H1 (cell line): ENCODE measurements at regions not wholly inside any gene's neighbourhood (a gene's known extent, or its start where the extent isn't known, plus 50 kb on each side); places are given as distances from the start of the nearest gene placed in this dataset.

Source experiments
- CTCF ChIA-PET: fragments of 300-600 bp; sonication (Branson Sonifier 250); formaldehyde crosslinking; loops from one replicate; lab custom pipeline; 2021; ENCODE audit not compliant: partially characterized antibody; lab: Charles Lee
- POLR2A ChIA-PET: fragments of 300-600 bp; sonication (Branson Sonifier 250); formaldehyde crosslinking; loops from one replicate; lab custom pipeline; 2021; ENCODE audit warnings: inconsistent platforms; ENCODE audit not compliant: partially characterized antibody; lab: Charles Lee
- DNase-seq, 2 experiments: peaks; one replicate each; pipeline versions ENCODE4 v3.0.0 to v3.0.0-alpha.2; 2010 to 2022; ENCODE audit warnings: low spot score in 2 of 2, low read depth in 1 of 2, mixed read lengths in 1 of 2
- FAIRE-seq: peaks from 2 replicates; lab custom pipeline; 2011; peaks lifted over from hg19 to GRCh38; lab: Jason Lieb, UNC
- H2AFZ ChIP-seq: 2 replicates; pipeline ENCODE4 v1.8.1; 2012; ENCODE audit warnings: low read length, inconsistent platforms
- H2AK5ac ChIP-seq: 2 replicates; pipeline ENCODE4 v1.6.1; 2013; ENCODE audit warnings: low read depth, low read length
- H2BK120ac ChIP-seq: replicated peaks from 2 replicates; pipeline ENCODE3; 2013; ENCODE audit warnings: low read depth, low read length, inconsistent platforms
- H2BK12ac ChIP-seq: 2 replicates; pipeline ENCODE4 v1.6.1; 2013; ENCODE audit warnings: low read depth, low read length
- H2BK15ac ChIP-seq: 2 replicates; pipeline ENCODE4 v1.6.1; 2013; ENCODE audit warnings: low read length
- H2BK20ac ChIP-seq: 2 replicates; pipeline ENCODE4 v1.6.1; 2013; ENCODE audit warnings: low read length
- H2BK5ac ChIP-seq: 2 replicates; pipeline ENCODE4 v1.6.1; 2013; ENCODE audit warnings: low read depth, low read length
- H3K14ac ChIP-seq: 2 replicates; pipeline ENCODE4 v1.6.1; 2013; ENCODE audit warnings: inconsistent platforms; ENCODE audit not compliant: insufficient read length
- H3K18ac ChIP-seq: 2 replicates; pipeline ENCODE4 v1.6.1; 2013; ENCODE audit warnings: low read length; ENCODE audit errors: extremely low read depth
- H3K23ac ChIP-seq: 2 replicates; pipeline ENCODE4 v1.6.1; 2013; ENCODE audit warnings: inconsistent platforms; ENCODE audit not compliant: insufficient read length
- H3K23me2 ChIP-seq: 2 replicates; pipeline ENCODE4 v1.6.1; 2013; ENCODE audit warnings: low read depth, low read length
- H3K27ac ChIP-seq: 2 replicates; pipeline ENCODE4 v1.6.1; 2011; ENCODE audit warnings: low read depth, low read length, inconsistent platforms
- H3K27me3 ChIP-seq, 4 experiments: replicated peaks in 1 of 4; 1 replicate in 1 of 4; 2 replicates in 3 of 4; pipeline versions ENCODE4 v1.6.1 to v1.8.1; 2011 to 2013; ENCODE audit warnings: low read length in 3 of 4, mild to moderate bottlenecking in 3 of 4, inconsistent platforms in 2 of 4, mixed read lengths in 2 of 4, moderate library complexity in 1 of 4; ENCODE audit not compliant: control insufficient read depth in 3 of 4, insufficient read depth in 3 of 4; ENCODE audit errors: extremely low read depth in 1 of 4
- H3K36me3 ChIP-seq, 4 experiments: 2 replicates each; pipeline versions ENCODE4 v1.6.1 to v1.8.1; 2011 to 2013; ENCODE audit warnings: mild to moderate bottlenecking in 4 of 4, low read length in 3 of 4, moderate library complexity in 2 of 4, control low read depth in 1 of 4, inconsistent platforms in 1 of 4; ENCODE audit not compliant: insufficient read depth in 4 of 4, control insufficient read depth in 2 of 4
- H3K4ac ChIP-seq: replicated peaks from 2 replicates; pipeline ENCODE3; 2013; ENCODE audit warnings: low read length, low read depth, mixed read lengths, inconsistent platforms; ENCODE audit not compliant: insufficient read length
- H3K4me1 ChIP-seq, 4 experiments: replicated peaks in 1 of 4; 1 replicate in 1 of 4; 2 replicates in 3 of 4; pipeline versions ENCODE4 v1.6.1 to v1.8.1; 2011 to 2013; ENCODE audit warnings: low read length in 3 of 4, inconsistent platforms in 2 of 4, mixed read lengths in 1 of 4; ENCODE audit not compliant: insufficient read depth in 4 of 4, control insufficient read depth in 3 of 4
- H3K4me2 ChIP-seq, 2 experiments: 2 replicates each; pipeline versions ENCODE4 v1.6.1 to v1.8.1; 2011 to 2013; ENCODE audit warnings: low read depth in 2 of 2, low read length in 2 of 2, control low read depth in 1 of 2, inconsistent platforms in 1 of 2, mild to moderate bottlenecking in 1 of 2; ENCODE audit not compliant: insufficient read depth in 1 of 2
- H3K4me3 ChIP-seq, 4 experiments: fragments of 200-600, 300-600 bp in 1 of 4; sonication (generic), shearing (Covaris generic), sonication (Bioruptor Twin) in 1 of 4; 2 replicates each; pipeline versions ENCODE4 v1.5.1 to v1.8.1; 2011 to 2016; ENCODE audit warnings: low read length in 4 of 4, low read depth in 3 of 4, control low read depth in 2 of 4, inconsistent platforms in 2 of 4, mild to moderate bottlenecking in 2 of 4, mixed read lengths in 1 of 4, moderate library complexity in 1 of 4; ENCODE audit not compliant: insufficient read depth in 2 of 4; ENCODE audit errors: extremely low read depth in 1 of 4
- H3K56ac ChIP-seq: replicated peaks from 2 replicates; pipeline ENCODE3; 2013; ENCODE audit warnings: low read depth, mild to moderate bottlenecking, mixed read lengths, low read length, inconsistent platforms; ENCODE audit not compliant: insufficient read length
- H3K79me1 ChIP-seq: 2 replicates; pipeline ENCODE4 v1.6.1; 2013; ENCODE audit warnings: low read depth, low read length, control low read depth
- H3K79me2 ChIP-seq, 2 experiments: 2 replicates each; pipeline versions ENCODE4 v1.6.1 to v1.8.1; 2012 to 2013; ENCODE audit warnings: low read length in 2 of 2, mild to moderate bottlenecking in 2 of 2, inconsistent platforms in 1 of 2; ENCODE audit not compliant: insufficient read depth in 2 of 2, control insufficient read depth in 1 of 2
- H3K9ac ChIP-seq, 4 experiments: replicated peaks in 1 of 4; 1 replicate in 1 of 4; 2 replicates in 3 of 4; pipeline versions ENCODE4 v1.6.1 to v1.8.1; 2011 to 2013; ENCODE audit warnings: low read depth in 3 of 4, low read length in 3 of 4, control low read depth in 2 of 4, mild to moderate bottlenecking in 2 of 4, moderate library complexity in 2 of 4, inconsistent platforms in 1 of 4; ENCODE audit errors: extremely low read depth in 1 of 4
- H3K9me3 ChIP-seq, 2 experiments: 2 replicates each; pipeline versions ENCODE4 v1.6.1 to v1.8.1; 2012 to 2013; ENCODE audit warnings: mild to moderate bottlenecking in 2 of 2, moderate library complexity in 2 of 2, control low read depth in 1 of 2, inconsistent platforms in 1 of 2, low read depth in 1 of 2, low read length in 1 of 2, mixed read lengths in 1 of 2; ENCODE audit not compliant: insufficient read depth in 2 of 2
- H4K20me1 ChIP-seq, 2 experiments: replicated peaks in 1 of 2; 2 replicates each; pipeline versions ENCODE3 to v1.8.1; 2011 to 2013; ENCODE audit warnings: inconsistent platforms in 2 of 2, low read length in 2 of 2, mild to moderate bottlenecking in 1 of 2; ENCODE audit not compliant: insufficient read depth in 2 of 2, control insufficient read depth in 1 of 2
- H4K5ac ChIP-seq: 2 replicates; pipeline ENCODE4 v1.6.1; 2013; ENCODE audit warnings: low read length, low read depth, mixed read lengths, inconsistent platforms; ENCODE audit not compliant: insufficient read length
- H4K8ac ChIP-seq: 2 replicates; pipeline ENCODE4 v1.8.0; 2013; ENCODE audit warnings: mild to moderate bottlenecking, moderate library complexity, low read length, inconsistent platforms; ENCODE audit not compliant: insufficient read depth; ENCODE audit errors: extremely low read depth
- H4K91ac ChIP-seq: replicated peaks from 2 replicates; pipeline ENCODE3; 2013; ENCODE audit warnings: low read length, mixed read lengths, inconsistent platforms; ENCODE audit not compliant: insufficient read length
- ATF3 ChIP-seq: IDR thresholded peaks from 2 replicates; pipeline ENCODE4 v1.6.1; 2011; ENCODE audit warnings: low read depth, mild to moderate bottlenecking, low read length; ENCODE audit not compliant: insufficient read depth
- EGR1 ChIP-seq: IDR thresholded peaks from 2 replicates; pipeline ENCODE4 v1.6.1; 2011; ENCODE audit warnings: low read depth, low read length, borderline replicate concordance
- JUN ChIP-seq: IDR thresholded peaks from 2 replicates; pipeline ENCODE4 v1.6.1; 2011; ENCODE audit warnings: low read depth, mild to moderate bottlenecking, improper control_type of control experiment, low read length
- JUND ChIP-seq: IDR thresholded peaks from 2 replicates; pipeline ENCODE4 v1.6.1; 2011; ENCODE audit warnings: mild to moderate bottlenecking, improper control_type of control experiment, low read length
- KDM5A ChIP-seq: fragments of 200-600 bp; IDR thresholded peaks from 2 replicates; pipeline ENCODE4 v1.7.1; 2012; ENCODE audit warnings: mild to moderate bottlenecking, low read length, inconsistent platforms, mixed read lengths
- PHF8 ChIP-seq: fragments of 200-600 bp; sonication (generic); conservative IDR thresholded peaks from 2 replicates; pipeline ENCODE4 v1.7.1; 2012; ENCODE audit warnings: low read depth, mild to moderate bottlenecking, inconsistent platforms, low read length, moderate library complexity
- RAD21 ChIP-seq, 2 experiments: IDR thresholded peaks in 1 of 2; conservative IDR thresholded peaks in 1 of 2; 2 replicates each; pipeline ENCODE4 v1.6.1; 2011; ENCODE audit warnings: low read depth in 2 of 2, low read length in 2 of 2, improper control_type of control experiment in 1 of 2, inconsistent platforms in 1 of 2, mild to moderate bottlenecking in 1 of 2, moderate library complexity in 1 of 2
- RXRA ChIP-seq: IDR thresholded peaks from 2 replicates; pipeline ENCODE4 v1.6.1; 2011; ENCODE audit warnings: low read depth, mild to moderate bottlenecking, low read length, moderate library complexity; ENCODE audit not compliant: insufficient read depth
- SIN3A ChIP-seq, 2 experiments: IDR thresholded peaks in 1 of 2; conservative IDR thresholded peaks in 1 of 2; 2 replicates each; pipeline ENCODE4 v1.6.1; 2011 to 2012; ENCODE audit warnings: low read length in 2 of 2, improper control_type of control experiment in 1 of 2, low read depth in 1 of 2, mild to moderate bottlenecking in 1 of 2
- SP2 ChIP-seq: IDR thresholded peaks from 2 replicates; pipeline ENCODE4 v1.6.1; 2012; ENCODE audit warnings: mild to moderate bottlenecking, low read length, inconsistent platforms
- TCF12 ChIP-seq: IDR thresholded peaks from 2 replicates; pipeline ENCODE4 v1.6.1; 2011; ENCODE audit warnings: low read depth, mild to moderate bottlenecking, low read length
- WGBS, 2 experiments: shearing (Covaris generic) in 1 of 2; methylation state at CpG; one replicate each; pipeline versions ENCODE4 v1.1.6 to v1.1.7; 2013 to 2015; ENCODE audit warnings: low lambda C conversion rate in 2 of 2, mixed read lengths in 2 of 2, inconsistent platforms in 1 of 2, low coverage in 1 of 2, missing lambda C conversion rate in 1 of 2; ENCODE audit not compliant: insufficient replicate concordance in 2 of 2, insufficient coverage in 1 of 2, insufficient read length in 1 of 2; ENCODE audit errors: extremely low coverage in 1 of 2, missing lambda C conversion rate in 1 of 2; 5-methylcytosine and 5-hydroxymethylcytosine counted together

GRCh38 chr15:69783211-69783610, 314.5 kb downstream of the TLE3 start:
- H2BK120ac ChIP-seq, result no peak overlapping the region
- DNase-seq (no peak), FAIRE-seq (no peak)
- no peak overlapping the region for H2AFZ ChIP-seq
- no peak for TF ChIP-seq JUN
- no peak for TF ChIP-seq PHF8
- no peak for TF ChIP-seq RXRA
- no peak for TF ChIP-seq RAD21 (IDR thresholded peaks at IDR 0.05 in 1 of 2, conservative IDR thresholded peaks at IDR 0.05 in 1 of 2; ENCODE audit: low read depth in 2 of 2, low read length in 2 of 2)
- TF ChIP-seq TCF12, result no peak
- no peak for TF ChIP-seq SIN3A (conservative IDR thresholded peaks at IDR 0.05 in 1 of 2, IDR thresholded peaks at IDR 0.05 in 1 of 2; ENCODE audit: low read depth in 1 of 2, low read length in 2 of 2)
- TF ChIP-seq EGR1, result no peak
- TF ChIP-seq ATF3, result no peak
- TF ChIP-seq JUND, result no peak
- no peak for TF ChIP-seq KDM5A
- TF ChIP-seq SP2, result no peak
- H3K23ac ChIP-seq, result no peak overlapping the region
- no peak overlapping the region for H2BK20ac ChIP-seq
- H3K79me2 ChIP-seq, result no peaks in the 10 kb centered on the region
- no peak overlapping the region for H4K5ac ChIP-seq
- ChIA-PET POLR2A (no interaction called here), CTCF (no interaction called here)
- no peak overlapping the region for H3K18ac ChIP-seq
- H3K14ac ChIP-seq, result no peak overlapping the region
- H3K4me2 ChIP-seq, result no peak overlapping the region
- H3K27ac ChIP-seq, result no peak overlapping the region
- H3K9me3 ChIP-seq, result no peaks in the 10 kb centered on the region
- H3K79me1 ChIP-seq, result no peaks in the 10 kb centered on the region
- no peak overlapping the region for H3K4ac ChIP-seq
- no peaks in the 10 kb centered on the region; a peak in 2 of 7 replicates for H3K4me1 ChIP-seq
- no peak overlapping the region for H2BK5ac ChIP-seq
- no peak overlapping the region for H4K91ac ChIP-seq
- H2AK5ac ChIP-seq, result no peak overlapping the region
- no peak overlapping the region for H3K56ac ChIP-seq
- H3K27me3 ChIP-seq, result peaks cover 0 to 1% (median 0%) of the 10 kb centered on the region in 4 experiments; a peak in 1 of 7 replicates
- H4K20me1 ChIP-seq, result no peaks in the 10 kb centered on the region
- no peak overlapping the region for H3K9ac ChIP-seq
- H3K36me3 ChIP-seq, result no peaks in the 10 kb centered on the region
- 86% methylated on average over 9 of the region's 9 CpGs; no CpG with 5 or more reads in 1 of the 2 experiments for WGBS, 2 experiments
- H2BK12ac ChIP-seq, result no peak overlapping the region
- H4K8ac ChIP-seq, result no peak overlapping the region
- H3K23me2 ChIP-seq, result no peaks in the 10 kb centered on the region
- no peak overlapping the region for H3K4me3 ChIP-seq
- no peak overlapping the region for H2BK15ac ChIP-seq
